ENCODE measurements at regions not wholly inside any gene's neighbourhood (a gene's known extent, or its start where the extent isn't known, plus 50 kb on each side); places are given as distances from the start of the nearest gene placed in this dataset.

- no peak overlapping the region for H3K4me3 ChIP-seq
- no peak overlapping the region for H3K27ac ChIP-seq
- WGBS, 5 donors = 63 to 87% (median 67%) methylated on average over 2 of the region's 2 CpGs
- peaks cover 0 to 16% (median 5%) of the 10 kb centered on the region in 6 donors for H3K4me1 ChIP-seq
- H3K9me3 ChIP-seq = peaks cover 0 to 10% (median 2%) of the 10 kb centered on the region in 8 donors
- intact Hi-C loops (cut with DNase I; ENCODE audit: low total_unique reads) = no loop called here
- no peak for TF ChIP-seq CTCF (IDR thresholded peaks at IDR 0.05 in 8 of 11, conservative IDR thresholded peaks at IDR 0.05 in 3 of 11)
- no peak for TF ChIP-seq POLR2A (IDR thresholded peaks at IDR 0.05)
- TF ChIP-seq POLR2AphosphoS5 (IDR thresholded peaks at IDR 0.05) = no peak
- DNase-seq = no peak
- no peaks in the 10 kb centered on the region for H3K36me3 ChIP-seq
- H3K27me3 ChIP-seq (replicated peaks in 1 of 7) = no peaks in the 10 kb centered on the region
Measured at GRCh38 chr6:53446151-53446550, 97.4 kb upstream of the ELOVL5 start.

- H3K27ac ChIP-seq = no peak overlapping the region
- H3K4me1 ChIP-seq = peaks cover 0 to 32% (median 12%) of the 10 kb centered on the region in 6 donors
- no peak overlapping the region for H3K4me3 ChIP-seq
- no peaks in the 10 kb centered on the region for H3K9me3 ChIP-seq
- no peak for DNase-seq
- intact Hi-C loops (cut with DNase I; ENCODE audit: low total_unique reads) = no loop called here
- TF ChIP-seq POLR2A (IDR thresholded peaks at IDR 0.05) = no peak
- no peak for TF ChIP-seq CTCF (IDR thresholded peaks at IDR 0.05 in 8 of 11, conservative IDR thresholded peaks at IDR 0.05 in 3 of 11)
- TF ChIP-seq POLR2AphosphoS5 (IDR thresholded peaks at IDR 0.05) = no peak
- H3K27me3 ChIP-seq (replicated peaks in 1 of 7) = no peaks in the 10 kb centered on the region
- no peaks in the 10 kb centered on the region for H3K36me3 ChIP-seq
- 79 to 87% (median 83%) methylated on average over 3 of the region's 3 CpGs for WGBS, 5 donors
Measured at GRCh38 chr6:53441761-53442160, 93.0 kb upstream of the ELOVL5 start.

GRCh38 chr6:53441035-53441493 lies 92.3 kb upstream of the ELOVL5 start:
- peak overlapping the region in 4 of 8 donors; percentile 14 to 59 (median 49) for H3K27ac ChIP-seq
- no peak overlapping the region for H3K4me3 ChIP-seq
- no peaks in the 10 kb centered on the region for H3K36me3 ChIP-seq
- 3 to 64% (median 20%) methylated on average over 1 of the region's 1 CpG for WGBS, 5 donors
- TF ChIP-seq CTCF (IDR thresholded peaks at IDR 0.05 in 8 of 11, conservative IDR thresholded peaks at IDR 0.05 in 3 of 11) (no peak), POLR2AphosphoS5 (IDR thresholded peaks at IDR 0.05) (no peak), POLR2A (IDR thresholded peaks at IDR 0.05) (no peak)
- no peak for DNase-seq
- peaks cover 0 to 28% (median 12%) of the 10 kb centered on the region in 6 donors for H3K4me1 ChIP-seq
- H3K9me3 ChIP-seq = no peaks in the 10 kb centered on the region
- intact Hi-C loops (cut with DNase I; ENCODE audit: low total_unique reads) = no loop called here
- H3K27me3 ChIP-seq (replicated peaks in 1 of 7) = no peaks in the 10 kb centered on the region

- WGBS, 5 donors = 20 to 38% (median 31%) methylated on average over 3 of the region's 3 CpGs
- Histone ChIP-seq H3K4me1 (peaks cover 0 to 26% (median 12%) of the 10 kb centered on the region in 6 donors), H3K4me3 (no peak overlapping the region), H3K27ac (peak overlapping the region in 6 of 8 donors; percentile 9 to 59 (median 44)), H3K36me3 (no peaks in the 10 kb centered on the region), H3K27me3 (replicated peaks in 1 of 7) (no peaks in the 10 kb centered on the region), H3K9me3 (no peaks in the 10 kb centered on the region)
- intact Hi-C loops (cut with DNase I; ENCODE audit: low total_unique reads) = no loop called here
- no peak for TF ChIP-seq POLR2A (IDR thresholded peaks at IDR 0.05)
- TF ChIP-seq POLR2AphosphoS5 (IDR thresholded peaks at IDR 0.05) = peak in 1 of 3 donors; percentile 35
- no peak for TF ChIP-seq CTCF (IDR thresholded peaks at IDR 0.05 in 8 of 11, conservative IDR thresholded peaks at IDR 0.05 in 3 of 11)
- no peak for DNase-seq
Measured at GRCh38 chr6:53440336-53440945, 91.7 kb upstream of the ELOVL5 start.

Data from spleen (tissue), 11 donors.